H1 (cell line): ENCODE measurements at regions not wholly inside any gene's neighbourhood (a gene's known extent, or its start where the extent isn't known, plus 50 kb on each side); places are given as distances from the start of the nearest gene placed in this dataset.

Experiments used
- CTCF ChIA-PET: fragments of 300-600 bp; sonication (Branson Sonifier 250); formaldehyde crosslinking; loops from one replicate; lab custom pipeline; 2021; ENCODE audit not compliant: partially characterized antibody; lab: Charles Lee
- POLR2A ChIA-PET: fragments of 300-600 bp; sonication (Branson Sonifier 250); formaldehyde crosslinking; loops from one replicate; lab custom pipeline; 2021; ENCODE audit warnings: inconsistent platforms; ENCODE audit not compliant: partially characterized antibody; lab: Charles Lee
- DNase-seq, 2 experiments: peaks; one replicate each; pipeline versions ENCODE4 v3.0.0 to v3.0.0-alpha.2; 2010 to 2022; ENCODE audit warnings: low spot score in 2 of 2, low read depth in 1 of 2, mixed read lengths in 1 of 2
- FAIRE-seq: peaks from 2 replicates; lab custom pipeline; 2011; peaks lifted over from hg19 to GRCh38; lab: Jason Lieb, UNC
- H2AFZ ChIP-seq: 2 replicates; pipeline ENCODE4 v1.8.1; 2012; ENCODE audit warnings: low read length, inconsistent platforms
- H2AK5ac ChIP-seq: 2 replicates; pipeline ENCODE4 v1.6.1; 2013; ENCODE audit warnings: low read depth, low read length
- H2BK120ac ChIP-seq: replicated peaks from 2 replicates; pipeline ENCODE3; 2013; ENCODE audit warnings: low read depth, low read length, inconsistent platforms
- H2BK12ac ChIP-seq: 2 replicates; pipeline ENCODE4 v1.6.1; 2013; ENCODE audit warnings: low read depth, low read length
- H2BK15ac ChIP-seq: 2 replicates; pipeline ENCODE4 v1.6.1; 2013; ENCODE audit warnings: low read length
- H2BK20ac ChIP-seq: 2 replicates; pipeline ENCODE4 v1.6.1; 2013; ENCODE audit warnings: low read length
- H2BK5ac ChIP-seq: 2 replicates; pipeline ENCODE4 v1.6.1; 2013; ENCODE audit warnings: low read depth, low read length
- H3K14ac ChIP-seq: 2 replicates; pipeline ENCODE4 v1.6.1; 2013; ENCODE audit warnings: inconsistent platforms; ENCODE audit not compliant: insufficient read length
- H3K18ac ChIP-seq: 2 replicates; pipeline ENCODE4 v1.6.1; 2013; ENCODE audit warnings: low read length; ENCODE audit errors: extremely low read depth
- H3K23ac ChIP-seq: 2 replicates; pipeline ENCODE4 v1.6.1; 2013; ENCODE audit warnings: inconsistent platforms; ENCODE audit not compliant: insufficient read length
- H3K23me2 ChIP-seq: 2 replicates; pipeline ENCODE4 v1.6.1; 2013; ENCODE audit warnings: low read depth, low read length
- H3K27ac ChIP-seq: 2 replicates; pipeline ENCODE4 v1.6.1; 2011; ENCODE audit warnings: low read depth, low read length, inconsistent platforms
- H3K27me3 ChIP-seq, 4 experiments: replicated peaks in 1 of 4; 1 replicate in 1 of 4; 2 replicates in 3 of 4; pipeline versions ENCODE4 v1.6.1 to v1.8.1; 2011 to 2013; ENCODE audit warnings: low read length in 3 of 4, mild to moderate bottlenecking in 3 of 4, inconsistent platforms in 2 of 4, mixed read lengths in 2 of 4, moderate library complexity in 1 of 4; ENCODE audit not compliant: control insufficient read depth in 3 of 4, insufficient read depth in 3 of 4; ENCODE audit errors: extremely low read depth in 1 of 4
- H3K36me3 ChIP-seq, 4 experiments: 2 replicates each; pipeline versions ENCODE4 v1.6.1 to v1.8.1; 2011 to 2013; ENCODE audit warnings: mild to moderate bottlenecking in 4 of 4, low read length in 3 of 4, moderate library complexity in 2 of 4, control low read depth in 1 of 4, inconsistent platforms in 1 of 4; ENCODE audit not compliant: insufficient read depth in 4 of 4, control insufficient read depth in 2 of 4
- H3K4ac ChIP-seq: replicated peaks from 2 replicates; pipeline ENCODE3; 2013; ENCODE audit warnings: low read length, low read depth, mixed read lengths, inconsistent platforms; ENCODE audit not compliant: insufficient read length
- H3K4me1 ChIP-seq, 4 experiments: replicated peaks in 1 of 4; 1 replicate in 1 of 4; 2 replicates in 3 of 4; pipeline versions ENCODE4 v1.6.1 to v1.8.1; 2011 to 2013; ENCODE audit warnings: low read length in 3 of 4, inconsistent platforms in 2 of 4, mixed read lengths in 1 of 4; ENCODE audit not compliant: insufficient read depth in 4 of 4, control insufficient read depth in 3 of 4
- H3K4me2 ChIP-seq, 2 experiments: 2 replicates each; pipeline versions ENCODE4 v1.6.1 to v1.8.1; 2011 to 2013; ENCODE audit warnings: low read depth in 2 of 2, low read length in 2 of 2, control low read depth in 1 of 2, inconsistent platforms in 1 of 2, mild to moderate bottlenecking in 1 of 2; ENCODE audit not compliant: insufficient read depth in 1 of 2
- H3K4me3 ChIP-seq, 4 experiments: fragments of 200-600, 300-600 bp in 1 of 4; sonication (generic), shearing (Covaris generic), sonication (Bioruptor Twin) in 1 of 4; 2 replicates each; pipeline versions ENCODE4 v1.5.1 to v1.8.1; 2011 to 2016; ENCODE audit warnings: low read length in 4 of 4, low read depth in 3 of 4, control low read depth in 2 of 4, inconsistent platforms in 2 of 4, mild to moderate bottlenecking in 2 of 4, mixed read lengths in 1 of 4, moderate library complexity in 1 of 4; ENCODE audit not compliant: insufficient read depth in 2 of 4; ENCODE audit errors: extremely low read depth in 1 of 4
- H3K56ac ChIP-seq: replicated peaks from 2 replicates; pipeline ENCODE3; 2013; ENCODE audit warnings: low read depth, mild to moderate bottlenecking, mixed read lengths, low read length, inconsistent platforms; ENCODE audit not compliant: insufficient read length
- H3K79me1 ChIP-seq: 2 replicates; pipeline ENCODE4 v1.6.1; 2013; ENCODE audit warnings: low read depth, low read length, control low read depth
- H3K79me2 ChIP-seq, 2 experiments: 2 replicates each; pipeline versions ENCODE4 v1.6.1 to v1.8.1; 2012 to 2013; ENCODE audit warnings: low read length in 2 of 2, mild to moderate bottlenecking in 2 of 2, inconsistent platforms in 1 of 2; ENCODE audit not compliant: insufficient read depth in 2 of 2, control insufficient read depth in 1 of 2
- H3K9ac ChIP-seq, 4 experiments: replicated peaks in 1 of 4; 1 replicate in 1 of 4; 2 replicates in 3 of 4; pipeline versions ENCODE4 v1.6.1 to v1.8.1; 2011 to 2013; ENCODE audit warnings: low read depth in 3 of 4, low read length in 3 of 4, control low read depth in 2 of 4, mild to moderate bottlenecking in 2 of 4, moderate library complexity in 2 of 4, inconsistent platforms in 1 of 4; ENCODE audit errors: extremely low read depth in 1 of 4
- H3K9me3 ChIP-seq, 2 experiments: 2 replicates each; pipeline versions ENCODE4 v1.6.1 to v1.8.1; 2012 to 2013; ENCODE audit warnings: mild to moderate bottlenecking in 2 of 2, moderate library complexity in 2 of 2, control low read depth in 1 of 2, inconsistent platforms in 1 of 2, low read depth in 1 of 2, low read length in 1 of 2, mixed read lengths in 1 of 2; ENCODE audit not compliant: insufficient read depth in 2 of 2
- H4K20me1 ChIP-seq, 2 experiments: replicated peaks in 1 of 2; 2 replicates each; pipeline versions ENCODE3 to v1.8.1; 2011 to 2013; ENCODE audit warnings: inconsistent platforms in 2 of 2, low read length in 2 of 2, mild to moderate bottlenecking in 1 of 2; ENCODE audit not compliant: insufficient read depth in 2 of 2, control insufficient read depth in 1 of 2
- H4K5ac ChIP-seq: 2 replicates; pipeline ENCODE4 v1.6.1; 2013; ENCODE audit warnings: low read length, low read depth, mixed read lengths, inconsistent platforms; ENCODE audit not compliant: insufficient read length
- H4K8ac ChIP-seq: 2 replicates; pipeline ENCODE4 v1.8.0; 2013; ENCODE audit warnings: mild to moderate bottlenecking, moderate library complexity, low read length, inconsistent platforms; ENCODE audit not compliant: insufficient read depth; ENCODE audit errors: extremely low read depth
- H4K91ac ChIP-seq: replicated peaks from 2 replicates; pipeline ENCODE3; 2013; ENCODE audit warnings: low read length, mixed read lengths, inconsistent platforms; ENCODE audit not compliant: insufficient read length
- BACH1 ChIP-seq: IDR thresholded peaks from 2 replicates; pipeline ENCODE4 v1.6.1; 2012; ENCODE audit warnings: low read length, improper control_type of control experiment
- CHD2 ChIP-seq: IDR thresholded peaks from 2 replicates; pipeline ENCODE4 v1.6.1; 2012; ENCODE audit warnings: low read length, improper control_type of control experiment
- GTF2F1 ChIP-seq: IDR thresholded peaks from 2 replicates; pipeline ENCODE4 v1.6.1; 2012; ENCODE audit warnings: low read depth, low read length, improper control_type of control experiment, borderline replicate concordance
- KDM4A ChIP-seq: IDR thresholded peaks from one replicate; pipeline ENCODE4 v1.7.1; 2012; ENCODE audit warnings: low read depth, mild to moderate bottlenecking, moderate library complexity, low read length, inconsistent platforms; ENCODE audit not compliant: severe bottlenecking
- KDM5A ChIP-seq: fragments of 200-600 bp; IDR thresholded peaks from 2 replicates; pipeline ENCODE4 v1.7.1; 2012; ENCODE audit warnings: mild to moderate bottlenecking, low read length, inconsistent platforms, mixed read lengths
- MAFK ChIP-seq: IDR thresholded peaks from 2 replicates; pipeline ENCODE4 v1.6.1; 2012; ENCODE audit warnings: low read depth, mild to moderate bottlenecking, improper control_type of control experiment, low read length
- MAX ChIP-seq: IDR thresholded peaks from 2 replicates; pipeline ENCODE4 v1.6.1; 2012; ENCODE audit warnings: inconsistent platforms
- NANOG ChIP-seq: IDR thresholded peaks from 2 replicates; pipeline ENCODE4 v1.6.1; 2011; ENCODE audit warnings: low read length, low read depth, mild to moderate bottlenecking, inconsistent platforms; ENCODE audit not compliant: insufficient read depth, poor library complexity, severe bottlenecking
- RBBP5 ChIP-seq: IDR thresholded peaks from 2 replicates; pipeline ENCODE4 v1.7.1; 2012; ENCODE audit warnings: low read depth, mild to moderate bottlenecking, inconsistent platforms, low read length, moderate library complexity, borderline replicate concordance
- SIN3A ChIP-seq, 2 experiments: IDR thresholded peaks in 1 of 2; conservative IDR thresholded peaks in 1 of 2; 2 replicates each; pipeline ENCODE4 v1.6.1; 2011 to 2012; ENCODE audit warnings: low read length in 2 of 2, improper control_type of control experiment in 1 of 2, low read depth in 1 of 2, mild to moderate bottlenecking in 1 of 2
- SP4 ChIP-seq: IDR thresholded peaks from 2 replicates; pipeline ENCODE4 v1.6.1; 2012; ENCODE audit warnings: low read length, inconsistent platforms
- TF ChIP-seq, protein P1 (sequence below), 3 experiments: IDR thresholded peaks; 1 replicate in 2 of 3; 2 replicates in 1 of 3; pipeline versions ENCODE4 v1.5.1 to v1.6.1; 2011; ENCODE audit warnings: low read length in 3 of 3, mild to moderate bottlenecking in 3 of 3, inconsistent platforms in 2 of 3, low read depth in 1 of 3, moderate library complexity in 1 of 3; ENCODE audit not compliant: insufficient read depth in 1 of 3; ENCODE audit errors: control extremely low read depth in 1 of 3

GRCh38 chr14:25220514-25220913 is 170.6 kb upstream of the STXBP6 start:
- Histone ChIP-seq H3K18ac (no peak overlapping the region), H3K4me2 (no peak overlapping the region)
- no peak for TF ChIP-seq SIN3A (conservative IDR thresholded peaks at IDR 0.05 in 1 of 2, IDR thresholded peaks at IDR 0.05 in 1 of 2; ENCODE audit: low read depth in 1 of 2, low read length in 2 of 2)
- no peak for TF ChIP-seq BACH1
- no peak for TF ChIP-seq KDM5A
- no peak for TF ChIP-seq MAFK
- no peak for TF ChIP-seq MAX
- TF ChIP-seq, protein P1, sequence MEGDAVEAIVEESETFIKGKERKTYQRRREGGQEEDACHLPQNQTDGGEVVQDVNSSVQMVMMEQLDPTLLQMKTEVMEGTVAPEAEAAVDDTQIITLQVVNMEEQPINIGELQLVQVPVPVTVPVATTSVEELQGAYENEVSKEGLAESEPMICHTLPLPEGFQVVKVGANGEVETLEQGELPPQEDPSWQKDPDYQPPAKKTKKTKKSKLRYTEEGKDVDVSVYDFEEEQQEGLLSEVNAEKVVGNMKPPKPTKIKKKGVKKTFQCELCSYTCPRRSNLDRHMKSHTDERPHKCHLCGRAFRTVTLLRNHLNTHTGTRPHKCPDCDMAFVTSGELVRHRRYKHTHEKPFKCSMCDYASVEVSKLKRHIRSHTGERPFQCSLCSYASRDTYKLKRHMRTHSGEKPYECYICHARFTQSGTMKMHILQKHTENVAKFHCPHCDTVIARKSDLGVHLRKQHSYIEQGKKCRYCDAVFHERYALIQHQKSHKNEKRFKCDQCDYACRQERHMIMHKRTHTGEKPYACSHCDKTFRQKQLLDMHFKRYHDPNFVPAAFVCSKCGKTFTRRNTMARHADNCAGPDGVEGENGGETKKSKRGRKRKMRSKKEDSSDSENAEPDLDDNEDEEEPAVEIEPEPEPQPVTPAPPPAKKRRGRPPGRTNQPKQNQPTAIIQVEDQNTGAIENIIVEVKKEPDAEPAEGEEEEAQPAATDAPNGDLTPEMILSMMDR (IDR thresholded peaks at IDR 0.05; ENCODE audit: control extremely low read depth in 1 of 3, insufficient read depth in 1 of 3, low read depth in 1 of 3, low read length in 3 of 3) = no peak
- TF ChIP-seq GTF2F1 = no peak
- TF ChIP-seq CHD2 = no peak
- TF ChIP-seq RBBP5 = no peak
- no peak for TF ChIP-seq SP4
- TF ChIP-seq KDM4A = no peak
- no peak for TF ChIP-seq NANOG

More at GRCh38 chr14:25220514-25220913, 170.6 kb upstream of the STXBP6 start:
- Histone ChIP-seq H2AFZ (no peak overlapping the region; the same call in 1 of the 2 replicates), H3K36me3 (no peaks in the 10 kb centered on the region), H3K27me3 (no peaks in the 10 kb centered on the region), H3K4me1 (0 out of 7 replicates have a peak, but pooled peaks cover 0 to 2% (median 0%) of the 10 kb centered on the region in 4 experiments), H3K56ac (no peak overlapping the region), H2BK12ac (no peak overlapping the region), H3K4me3 (no peak overlapping the region), H2BK20ac (no peak overlapping the region), H4K8ac (no peak overlapping the region), H4K5ac (no peak overlapping the region), H2BK15ac (no peak overlapping the region), H4K91ac (no peak overlapping the region), H4K20me1 (no peaks in the 10 kb centered on the region), H3K9me3 (no peaks in the 10 kb centered on the region), H2BK5ac (no peak overlapping the region), H3K79me2 (no peaks in the 10 kb centered on the region), H2BK120ac (no peak overlapping the region), H3K23ac (no peak overlapping the region), H3K23me2 (no peaks in the 10 kb centered on the region; the same call in 1 of the 2 replicates), H3K14ac (no peak overlapping the region), H3K27ac (no peak overlapping the region), H3K4ac (no peak overlapping the region), H3K79me1 (no peaks in the 10 kb centered on the region), H2AK5ac (no peak overlapping the region), H3K9ac (0 out of 7 replicates have a peak overlapping the region, but pooled peaks of 1 of the 4 experiments have one; percentile 9)
- no peak for FAIRE-seq
- POLR2A ChIA-PET = no interaction called here
- no peak for DNase-seq
- CTCF ChIA-PET = interaction anchor here (1.3 kb wide), 1 partner anchor 24 kb away, joined by 3 read pairs; no protein-coding TSS in a partner anchor
